ENCODE measurements at regions not wholly inside any gene's neighbourhood (a gene's known extent, or its start where the extent isn't known, plus 50 kb on each side); places are given as distances from the start of the nearest gene placed in this dataset.

GRCh38 chr2:208799397-208799796, 392.8 kb downstream of the PTH2R start:
- TF ChIP-seq SIRT6 (IDR thresholded peaks at IDR 0.05; ENCODE audit: low read length) (no peak), EZH2 (IDR thresholded peaks at IDR 0.05; ENCODE audit: low read depth, low read length, severe bottlenecking) (no peak)
